ENCODE measurements at regions not wholly inside any gene's neighbourhood (a gene's known extent, or its start where the extent isn't known, plus 50 kb on each side); places are given as distances from the start of the nearest gene placed in this dataset.
"Not testable (repeated sequence)": the region's sequence is repeated elsewhere in the genome, so short reads cannot be mapped to it uniquely, and the experiment has no call there.

DNA sequence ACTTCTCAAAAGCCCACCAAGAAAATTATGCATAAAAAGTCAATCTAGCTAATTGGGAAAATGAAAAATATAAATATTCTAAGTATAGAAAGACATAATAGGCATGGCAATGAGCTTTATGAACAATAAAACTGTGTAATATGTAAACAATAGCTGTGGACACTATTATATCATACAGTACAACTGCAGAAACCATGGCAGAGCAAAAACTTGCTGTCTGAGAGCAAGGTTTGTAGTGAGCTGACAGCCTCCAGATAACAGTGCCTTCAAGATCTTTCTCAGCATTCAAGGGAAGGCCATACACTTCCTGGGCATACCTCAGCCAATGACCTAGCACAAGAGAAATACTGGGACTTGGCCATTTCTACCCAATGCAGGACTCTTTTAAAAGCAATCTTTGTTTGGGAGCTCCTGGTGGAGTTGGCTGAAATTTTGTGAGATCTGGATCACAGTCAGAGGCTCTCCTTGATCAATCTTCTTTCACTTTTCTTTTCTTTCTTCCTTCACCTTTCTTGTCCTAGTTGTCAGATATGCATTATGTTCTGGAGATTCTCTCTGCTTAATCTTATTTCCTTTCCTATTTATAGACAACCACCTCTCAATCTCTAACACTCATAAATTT, 427.2 kb upstream of the UBE2E3 start:
- DNase-seq (ENCODE audit: low read depth in 2 of 2) = no peak

DNA sequence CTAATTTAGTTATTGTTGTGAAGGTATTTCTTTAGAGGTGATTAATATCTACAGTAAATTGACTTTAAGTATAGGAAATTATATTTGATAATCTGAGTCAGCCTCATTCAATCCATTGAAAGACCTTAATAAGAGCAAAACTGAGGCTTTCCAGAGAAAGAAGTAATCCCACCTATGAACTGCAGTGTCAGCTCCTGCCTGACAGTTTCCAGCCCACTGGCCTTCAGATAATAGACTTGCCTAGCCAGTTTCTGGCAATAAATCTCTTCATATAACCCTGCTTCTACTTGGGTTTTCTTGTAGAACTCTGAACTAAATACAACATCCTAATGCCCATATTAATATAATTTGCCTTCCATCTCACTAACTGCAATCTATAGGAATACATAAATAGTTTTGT, 437.9 kb upstream of the UBE2E3 start:
- DNase-seq (ENCODE audit: low read depth in 2 of 2) = no peak

DNA sequence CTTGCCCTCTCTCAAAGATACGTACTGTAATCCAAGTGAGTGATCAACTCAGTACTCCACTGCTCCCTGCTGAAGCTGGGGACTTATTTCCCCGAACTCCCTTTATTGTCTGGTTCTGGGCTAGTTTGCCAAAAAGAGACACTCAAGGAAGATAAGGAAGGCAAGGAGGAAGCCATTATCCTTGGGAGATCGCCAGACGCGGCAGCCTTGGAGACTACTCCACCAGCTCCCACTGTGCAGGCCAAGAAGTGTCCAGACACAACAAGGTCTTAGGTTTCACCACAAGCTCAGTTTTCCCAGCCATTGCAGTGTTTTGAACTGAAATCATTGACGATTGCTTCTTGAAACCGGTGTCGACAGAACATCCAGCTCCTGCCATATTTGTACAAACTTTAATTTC, 439.6 kb upstream of the UBE2E3 start:
- DNase-seq (ENCODE audit: low read depth in 2 of 2) = no peak

DNA sequence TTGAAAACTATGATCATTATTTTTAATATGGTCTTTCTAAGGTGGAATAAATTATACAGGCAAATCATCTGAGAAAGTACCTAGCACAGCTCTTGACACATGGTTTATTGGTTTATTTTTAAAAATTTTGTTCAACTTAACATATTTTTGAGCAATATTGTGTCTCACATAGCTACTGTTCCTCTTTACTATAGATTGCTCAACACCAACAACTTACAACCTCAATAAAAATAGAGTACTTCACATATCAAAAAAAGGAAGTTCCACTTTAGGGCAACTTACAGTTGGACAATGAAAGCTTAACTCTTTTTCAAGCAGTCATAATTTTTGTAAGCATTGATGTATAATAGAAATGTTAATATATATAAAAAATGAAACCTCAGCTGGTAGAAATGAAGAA, 440.9 kb upstream of the UBE2E3 start:
- no peak for DNase-seq (ENCODE audit: low read depth in 2 of 2)

DNA sequence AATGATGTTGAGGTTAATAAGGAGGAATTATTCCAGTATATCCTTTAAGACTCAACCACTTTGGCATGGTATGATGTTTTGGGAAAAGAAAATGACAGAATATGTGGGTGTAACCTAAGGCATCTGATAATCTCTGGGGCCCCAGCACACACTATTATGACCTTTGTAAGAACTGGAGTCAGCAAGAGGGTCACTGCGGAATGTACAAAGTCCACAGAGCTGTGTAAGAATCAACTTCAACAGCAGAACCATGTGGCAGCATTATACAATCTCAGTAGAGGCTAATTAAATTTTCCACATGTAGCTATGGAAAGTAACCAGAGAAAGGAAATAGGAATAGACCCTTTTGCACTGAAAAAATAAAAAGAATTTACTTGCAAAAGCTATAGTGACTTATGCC, 445.1 kb upstream of the UBE2E3 start:
- DNase-seq (ENCODE audit: low read depth in 2 of 2) = no peak

DNA sequence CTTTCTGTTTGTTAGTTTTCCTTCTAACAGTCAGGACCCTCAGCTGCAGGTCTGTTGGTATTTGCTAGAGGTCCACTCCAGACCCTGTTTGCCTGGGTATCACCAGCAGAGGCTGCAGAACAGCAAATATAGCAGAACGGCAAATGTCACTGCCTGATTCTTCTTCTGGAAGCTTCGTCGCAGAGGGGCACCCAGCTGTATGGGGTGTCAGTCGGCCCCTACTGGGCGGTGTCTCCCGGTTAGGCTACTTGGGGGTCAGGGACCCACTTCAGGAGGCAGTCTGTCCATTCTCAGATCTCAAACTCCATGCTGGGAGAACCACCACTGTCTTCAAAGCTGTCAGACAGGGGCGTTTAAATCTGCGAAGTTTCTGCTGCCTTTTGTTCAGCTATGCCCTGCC, 448.6 kb upstream of the UBE2E3 start:
- DNase-seq (ENCODE audit: low read depth in 2 of 2) = not testable (repeated sequence)

DNA sequence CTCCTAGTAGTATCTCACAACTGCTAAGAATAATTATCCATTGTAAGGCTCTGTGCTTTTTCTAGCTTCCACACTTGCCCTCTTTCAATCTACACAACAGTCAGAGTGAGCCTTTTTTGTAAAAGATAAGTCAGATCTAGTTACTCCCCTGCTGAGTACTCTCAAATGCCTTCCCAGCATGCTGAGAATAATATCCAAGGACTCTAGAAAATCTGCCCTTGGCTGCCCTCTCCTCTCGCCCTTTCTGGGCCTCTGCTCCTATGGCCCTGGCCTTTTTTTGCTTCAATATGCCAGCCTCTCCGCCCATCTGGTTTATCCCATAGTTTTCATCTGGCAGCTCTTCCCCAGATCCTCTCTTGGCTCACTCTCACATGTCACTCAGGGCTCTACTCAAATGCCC, 455.9 kb upstream of the UBE2E3 start:
- no peak for DNase-seq (ENCODE audit: low read depth in 2 of 2)

DNA sequence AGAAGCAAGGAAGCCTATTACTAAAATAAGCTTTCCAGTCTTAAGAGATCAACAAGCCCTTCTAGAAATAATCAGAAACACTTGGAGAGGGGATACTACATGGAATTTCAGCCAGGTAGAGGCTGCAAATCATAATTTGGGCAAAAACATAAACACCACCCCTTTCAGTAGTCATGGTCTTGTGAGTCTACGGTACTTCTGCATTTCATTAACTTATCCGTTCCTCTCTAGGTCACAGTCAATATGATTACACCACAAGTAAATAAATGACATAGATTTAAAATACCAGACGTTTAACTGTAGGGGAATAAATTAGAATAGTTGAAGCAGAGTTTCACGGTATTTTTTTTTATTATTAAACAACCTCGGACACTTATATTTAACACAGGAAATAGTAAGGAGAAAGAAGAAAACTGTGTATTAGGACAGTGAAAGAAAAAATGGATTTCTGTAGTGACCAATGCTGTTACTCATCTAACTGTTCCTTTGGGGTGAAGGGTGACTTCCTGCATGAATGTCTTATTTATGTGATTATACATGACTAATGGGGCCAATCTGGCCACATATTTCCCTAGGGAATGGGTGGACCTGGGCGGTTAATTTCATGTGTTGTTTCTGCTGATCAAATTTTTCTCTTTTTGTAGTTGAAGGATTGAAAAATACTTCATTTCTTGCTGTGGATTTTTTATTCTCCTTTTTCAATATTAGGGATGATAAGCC, 456.6 kb upstream of the UBE2E3 start:
- DNase-seq (ENCODE audit: low read depth in 2 of 2) = no peak

DNA sequence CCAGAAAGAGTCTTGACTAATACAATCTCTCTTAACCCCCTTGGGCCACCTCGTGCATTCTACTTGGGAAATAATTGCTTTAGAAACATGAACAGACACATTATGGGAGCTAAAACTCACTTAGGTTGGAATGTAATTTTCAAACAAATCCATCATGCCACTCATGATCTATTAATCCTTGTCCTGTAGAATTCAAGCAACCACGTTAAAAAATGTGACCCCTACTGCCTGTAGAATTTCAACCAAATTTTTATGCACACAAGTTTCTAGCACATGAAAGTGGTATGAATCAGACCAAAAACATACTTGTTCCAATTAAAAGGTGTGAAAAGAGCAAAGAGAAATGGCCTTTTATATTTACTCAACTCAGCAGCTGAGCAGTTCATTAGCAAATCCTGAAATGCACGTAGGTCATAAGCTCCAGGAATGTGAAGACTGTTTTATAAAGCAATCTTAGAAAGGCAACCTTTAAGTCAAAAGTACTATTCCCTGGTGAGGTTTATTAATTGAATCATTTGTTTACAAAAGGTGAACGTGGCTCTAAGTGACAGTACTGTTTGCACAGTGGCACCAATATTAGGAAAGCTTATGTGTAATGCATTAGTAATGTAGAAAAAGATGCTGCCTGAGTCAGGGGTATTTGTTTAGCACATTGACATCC, 459.4 kb upstream of the UBE2E3 start:
- DNase-seq (ENCODE audit: low read depth in 2 of 2) = no peak

DNA sequence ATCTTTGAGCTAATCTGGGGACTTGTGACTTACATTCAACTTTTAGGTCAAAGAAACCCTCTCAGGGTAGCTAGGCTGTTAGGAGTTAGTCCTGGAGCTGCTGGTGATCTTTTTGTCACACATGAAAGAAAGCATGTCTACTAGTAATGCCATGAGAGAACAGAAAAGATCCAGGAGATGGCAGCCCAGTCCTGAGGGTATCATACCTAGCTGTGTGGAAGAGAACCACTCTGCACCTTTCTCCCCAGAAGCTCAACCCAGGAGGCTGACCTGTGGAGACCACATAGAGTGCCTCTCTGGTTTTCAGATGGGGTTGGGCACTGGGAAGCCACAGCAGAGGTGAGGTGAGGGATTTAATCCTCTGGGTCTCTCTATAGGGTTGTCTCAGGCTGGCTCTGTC, 460.2 kb upstream of the UBE2E3 start:
- no peak for DNase-seq (ENCODE audit: low read depth in 2 of 2)

DNA sequence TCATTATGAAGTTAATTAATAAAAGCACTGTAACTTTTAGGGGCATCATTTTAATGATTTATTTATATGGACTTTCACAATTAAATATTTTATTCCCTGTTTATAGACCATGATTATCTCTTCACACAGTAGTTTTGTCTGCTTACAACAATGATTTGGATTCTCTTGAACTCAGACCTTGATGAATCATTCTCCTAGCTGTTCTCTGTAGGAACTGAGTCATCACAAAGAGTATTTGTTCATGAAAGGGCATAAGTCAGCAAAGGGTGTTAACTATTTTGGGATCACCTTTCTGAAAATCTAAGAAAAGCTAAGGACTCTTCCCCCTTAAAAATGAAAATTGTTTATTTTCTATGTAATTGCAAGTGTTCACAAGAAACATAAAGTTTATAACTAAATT, 461.1 kb upstream of the UBE2E3 start:
- DNase-seq (ENCODE audit: low read depth in 2 of 2) = no peak

DNA sequence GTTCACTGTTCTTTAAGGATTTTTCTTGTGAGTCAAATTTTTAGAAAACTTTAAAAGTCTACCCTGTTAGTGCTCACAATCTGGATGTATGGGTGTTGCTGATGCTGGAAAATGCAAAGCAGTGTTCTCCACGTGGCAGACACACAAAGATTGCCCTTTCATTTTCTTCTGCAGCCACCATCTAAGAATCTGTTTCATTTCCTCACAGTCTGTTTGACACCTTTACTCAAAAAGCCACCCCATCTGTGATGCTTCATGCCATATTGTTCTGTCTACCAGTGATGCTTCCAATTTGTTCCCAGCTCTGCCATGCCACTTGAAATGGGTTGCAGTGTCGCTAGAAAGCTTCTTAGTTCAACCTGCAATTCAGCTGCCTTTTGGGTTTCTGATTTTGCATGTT, 464.2 kb upstream of the UBE2E3 start:
- no peak for DNase-seq (ENCODE audit: low read depth in 2 of 2)

DNA sequence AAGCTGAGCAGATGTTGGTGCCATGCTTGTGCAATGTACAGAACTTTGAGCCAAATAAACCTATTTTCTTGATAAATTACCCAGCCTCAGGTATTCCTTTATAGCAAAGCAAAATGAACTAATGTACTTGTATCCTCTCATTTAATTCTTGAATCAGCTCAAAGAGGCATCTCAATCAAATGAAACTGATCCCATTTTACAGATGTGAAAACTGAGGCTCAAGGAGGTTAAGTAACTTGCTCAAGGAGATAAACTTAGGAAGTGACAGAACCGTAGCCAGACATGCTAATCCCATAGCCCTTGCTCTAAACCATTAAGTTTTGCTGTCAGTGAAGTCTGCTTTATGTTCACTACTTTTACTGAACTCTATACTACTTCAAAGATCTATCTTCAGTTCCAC, 467.0 kb upstream of the UBE2E3 start:
- DNase-seq (ENCODE audit: low read depth in 2 of 2) = no peak

DNA sequence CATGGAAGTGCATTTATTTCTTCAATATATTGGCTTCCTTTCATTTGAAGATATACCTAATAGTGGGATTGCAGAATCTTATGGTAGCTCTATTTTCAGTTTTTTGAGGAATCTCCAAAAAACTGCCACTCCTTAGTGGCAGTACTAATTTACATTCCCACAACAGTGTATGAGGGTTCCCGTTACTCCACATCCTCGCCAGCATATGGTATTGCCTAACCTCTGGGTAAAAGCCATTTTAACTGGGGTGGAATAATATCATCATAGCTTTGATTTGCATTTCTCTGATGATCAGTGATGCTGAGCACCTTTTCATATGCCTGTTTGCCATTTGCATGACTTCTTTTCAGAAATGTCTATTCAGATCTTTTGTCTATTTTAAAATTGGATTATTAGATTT, 471.9 kb upstream of the UBE2E3 start:
- DNase-seq (ENCODE audit: low read depth in 2 of 2) = no peak

DNA sequence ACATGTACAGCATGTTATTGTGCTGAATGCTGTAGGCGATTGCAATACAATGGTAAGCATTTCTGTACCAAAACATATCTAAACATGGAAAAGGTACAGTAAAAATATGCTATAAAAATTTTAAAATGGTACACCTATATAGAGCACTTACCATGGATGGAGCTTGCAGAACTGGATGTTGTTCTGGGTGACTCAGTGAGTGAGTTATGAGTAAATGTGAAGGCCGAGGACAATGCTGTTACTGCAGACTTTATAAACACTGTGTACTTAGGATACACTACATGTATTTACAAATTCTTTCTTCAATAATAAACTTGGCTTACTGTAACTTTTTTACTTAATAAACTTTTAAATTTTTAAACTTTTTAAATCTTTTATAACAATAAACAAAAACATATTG, 473.4 kb upstream of the UBE2E3 start:
- no peak for DNase-seq (ENCODE audit: low read depth in 2 of 2)

DNA sequence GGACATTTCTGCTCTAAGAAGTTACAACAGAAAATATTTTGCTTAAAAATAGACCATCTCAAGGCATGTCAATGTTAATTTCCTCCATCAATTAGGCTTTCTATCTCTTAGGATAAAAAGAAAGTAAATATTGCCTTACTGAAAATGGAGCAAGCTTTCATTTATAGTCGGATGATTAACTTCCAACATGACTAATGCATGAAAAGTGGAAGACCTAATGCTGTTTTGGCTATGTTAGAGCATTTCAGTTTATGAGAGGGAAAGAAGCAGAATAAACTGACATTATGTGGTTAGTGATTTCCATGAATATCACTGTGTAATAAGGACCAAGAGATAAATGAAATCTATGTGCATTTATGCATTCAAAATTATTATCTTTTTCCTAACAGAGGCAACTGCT, 475.2 kb upstream of the UBE2E3 start:
- no peak for DNase-seq (ENCODE audit: low read depth in 2 of 2)

DNA sequence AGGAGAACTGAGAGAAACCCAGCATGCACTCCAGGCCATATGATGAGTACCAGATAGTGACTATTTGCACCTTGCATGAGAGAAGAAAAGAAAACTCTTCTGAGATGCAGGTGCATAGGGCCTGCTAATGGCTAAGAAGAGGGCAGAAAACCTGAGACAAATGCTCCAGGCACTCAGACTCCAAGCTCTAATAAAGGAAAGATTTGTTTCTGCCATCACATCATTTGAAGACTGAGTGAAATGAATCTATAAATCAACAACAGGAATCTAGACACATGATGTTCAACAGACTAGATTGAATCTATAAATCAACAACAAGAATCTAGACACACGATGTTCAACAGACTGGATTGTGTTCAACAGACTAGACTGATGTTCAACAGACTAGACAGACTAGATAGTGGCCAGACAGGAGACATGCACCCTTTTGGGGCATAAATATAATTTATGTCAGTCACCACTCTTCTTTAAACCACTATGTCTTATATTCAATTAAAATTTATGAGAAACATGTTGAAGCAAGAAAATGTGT, 482.7 kb upstream of the UBE2E3 start:
- no peak for DNase-seq (ENCODE audit: low read depth in 2 of 2)

DNA sequence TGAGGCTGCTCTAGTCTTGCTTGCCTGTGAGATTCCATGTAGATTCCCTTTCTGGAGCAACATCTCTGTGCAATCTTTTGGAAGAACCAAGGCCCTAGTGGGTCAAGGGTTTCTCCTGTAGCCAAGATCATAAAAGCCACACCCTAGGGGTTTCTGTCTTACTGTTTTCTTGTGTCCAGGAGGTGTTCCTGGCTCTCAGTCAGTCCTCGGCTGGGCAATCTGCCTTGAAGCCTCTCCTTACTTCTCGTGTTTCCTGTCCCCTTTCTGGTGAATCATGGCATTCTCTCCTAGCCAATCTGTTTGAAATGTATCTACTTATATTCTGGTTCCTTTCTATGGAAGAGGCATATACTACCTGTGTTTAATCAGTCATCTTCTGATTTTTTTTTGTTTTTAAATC, 484.8 kb upstream of the UBE2E3 start:
- DNase-seq (ENCODE audit: low read depth in 2 of 2) = no peak

DNA sequence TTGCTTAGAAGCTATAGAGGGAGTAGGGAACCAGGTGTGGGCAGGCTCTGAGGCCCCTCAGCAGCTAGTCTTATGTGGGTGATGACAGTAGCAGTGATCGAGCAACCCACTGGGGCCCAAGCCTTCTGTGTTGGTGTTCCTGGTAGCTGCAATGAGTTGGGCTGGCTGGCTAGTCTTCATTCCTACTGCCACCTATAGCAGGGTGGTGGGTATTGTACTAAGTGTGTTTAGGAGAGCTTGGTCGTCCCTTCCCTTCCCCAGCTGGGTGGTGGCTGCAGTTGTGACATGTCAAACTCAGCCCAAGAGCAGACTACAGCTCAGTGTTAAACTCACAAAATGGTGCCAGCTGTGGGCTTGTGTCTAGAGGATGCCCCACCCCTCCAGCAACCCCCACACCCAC, 486.1 kb upstream of the UBE2E3 start:
- no peak for DNase-seq (ENCODE audit: low read depth in 2 of 2)

DNA sequence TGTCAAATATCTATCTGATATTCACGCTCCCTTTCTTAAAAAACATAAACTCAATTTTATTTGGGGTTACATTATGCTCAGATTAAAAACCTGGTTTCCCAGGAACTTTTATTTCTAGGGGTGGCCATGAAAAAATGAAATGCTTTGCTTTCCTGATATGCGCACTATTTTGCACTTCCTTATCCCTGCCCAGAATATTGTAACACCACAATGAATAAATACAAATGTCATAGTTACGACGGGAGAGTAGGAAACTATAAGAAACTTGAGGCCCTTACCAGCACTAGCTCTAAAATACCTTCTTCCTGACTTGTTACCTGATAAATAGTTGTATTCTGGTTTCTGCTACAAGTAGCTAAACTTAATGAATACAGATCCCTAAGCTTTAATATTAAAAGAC, 475.6 kb upstream of the CWC22 start:
- DNase-seq (ENCODE audit: low read depth in 2 of 2) = no peak

DNA sequence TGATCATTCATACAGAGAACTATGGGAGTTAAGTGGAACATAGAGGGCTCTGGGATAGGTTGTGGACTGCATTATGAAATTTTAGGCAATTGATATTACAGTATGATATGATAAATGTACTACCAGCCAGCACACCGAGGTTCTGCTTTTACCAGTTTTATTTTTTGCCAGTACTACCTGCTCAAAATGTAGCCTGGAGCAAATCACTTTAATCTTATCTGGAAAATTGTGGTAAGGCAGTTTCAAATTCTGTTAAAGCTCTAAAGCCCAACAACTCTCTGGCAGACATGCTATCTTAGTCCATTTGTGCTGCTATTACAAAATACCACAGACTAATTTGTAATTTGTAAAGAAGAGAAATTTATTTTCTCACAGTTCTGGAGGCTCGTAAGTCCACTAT, 474.9 kb upstream of the CWC22 start:
- no peak for DNase-seq (ENCODE audit: low read depth in 2 of 2)

DNA sequence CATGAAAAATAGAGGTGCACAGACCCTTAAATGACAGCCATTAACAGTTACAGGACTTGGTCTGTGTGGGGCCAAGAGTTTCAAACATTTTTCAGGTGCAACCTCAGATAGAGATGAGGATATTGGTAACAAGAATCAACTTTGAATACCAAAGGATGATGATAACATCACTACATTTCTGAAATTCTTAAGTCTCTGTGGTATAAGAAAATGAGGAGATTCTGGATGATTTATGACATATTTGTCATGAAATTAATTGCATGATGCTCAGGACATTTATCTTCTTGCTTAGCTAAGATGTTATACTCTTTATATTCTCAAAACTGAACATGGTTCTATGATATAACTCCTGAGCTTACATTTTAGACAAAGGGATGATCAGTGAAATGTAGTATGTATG, 471.8 kb upstream of the CWC22 start:
- DNase-seq (ENCODE audit: low read depth in 2 of 2) = no peak

DNA sequence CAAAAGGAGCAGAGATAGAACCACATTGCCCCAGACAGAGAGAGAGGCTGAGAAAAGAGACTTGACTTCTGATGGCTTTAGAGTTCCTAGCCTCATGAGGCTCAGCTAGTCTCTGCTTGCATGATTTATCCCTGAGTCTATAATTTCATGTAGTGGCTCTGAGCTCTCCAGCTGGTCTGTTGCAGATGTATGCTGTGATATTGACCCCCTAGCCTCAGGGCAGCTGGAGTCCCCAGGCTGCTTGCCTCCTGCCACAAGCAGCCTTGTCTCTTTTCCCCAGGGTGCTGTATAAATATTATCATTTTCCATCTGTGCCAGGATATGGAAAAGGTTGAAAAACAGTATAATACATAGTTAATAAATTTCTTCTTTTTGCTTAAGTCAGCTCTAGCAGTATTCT, 467.6 kb upstream of the CWC22 start:
- no peak for DNase-seq (ENCODE audit: low read depth in 2 of 2)
